Mucosa of descending colon (tissue), 3 donors: ENCODE measurements at regions not wholly inside any gene's neighbourhood (a gene's known extent, or its start where the extent isn't known, plus 50 kb on each side); places are given as distances from the start of the nearest gene placed in this dataset.

Source experiments
- ATAC-seq: fragments of 200-7000 bp; cut with Tn5 transposase; one replicate; pipeline ENCODE4 v1.9.1; 2020; ENCODE audit warnings: mild to moderate bottlenecking, moderate library complexity
- DNase-seq, 3 donors: peaks; one replicate each; pipeline ENCODE4 v3.0.0-alpha.2; 2020
- H3K36me3 ChIP-seq: fragments of 200-600 bp; one replicate; pipeline ENCODE4 v1.8.0; 2021; ENCODE audit warnings: low read depth, mild to moderate bottlenecking
- H3K4me1 ChIP-seq: fragments of 200-600 bp; one replicate; pipeline ENCODE4 v1.8.0; 2021; ENCODE audit warnings: low read depth, mild to moderate bottlenecking
- H3K4me3 ChIP-seq: fragments of 200-600 bp; one replicate; pipeline ENCODE4 v1.8.0; 2021; ENCODE audit warnings: mild to moderate bottlenecking
- H3K9me3 ChIP-seq: fragments of 200-600 bp; one replicate; pipeline ENCODE4 v1.8.0; 2021; ENCODE audit warnings: mild to moderate bottlenecking
- intact Hi-C, 2 donors: fragments of 100-400 bp; cut with DNase I in 1 of 2; cut with micrococcal nuclease in 1 of 2; formaldehyde crosslinking; loops; one replicate each; pipeline versions ENCODE4 v1.11.0 to v1.11.1; 2022; cut with DNase I, micrococcal nuclease
- TF ChIP-seq, protein P1 (sequence below): fragments of 200-600 bp; IDR thresholded peaks from one replicate; pipeline ENCODE4 v1.8.0; 2022; ENCODE audit warnings: antibody characterized with exemption, mild to moderate bottlenecking
- donor health status: DM: no; HTN: no; CAD: no; lungs with moderate emphysema.
- donor health status: DM: no; HTN: no; CAD: no.
- donor health status: DM: no; HTN: yes; CAD: no.

DNA sequence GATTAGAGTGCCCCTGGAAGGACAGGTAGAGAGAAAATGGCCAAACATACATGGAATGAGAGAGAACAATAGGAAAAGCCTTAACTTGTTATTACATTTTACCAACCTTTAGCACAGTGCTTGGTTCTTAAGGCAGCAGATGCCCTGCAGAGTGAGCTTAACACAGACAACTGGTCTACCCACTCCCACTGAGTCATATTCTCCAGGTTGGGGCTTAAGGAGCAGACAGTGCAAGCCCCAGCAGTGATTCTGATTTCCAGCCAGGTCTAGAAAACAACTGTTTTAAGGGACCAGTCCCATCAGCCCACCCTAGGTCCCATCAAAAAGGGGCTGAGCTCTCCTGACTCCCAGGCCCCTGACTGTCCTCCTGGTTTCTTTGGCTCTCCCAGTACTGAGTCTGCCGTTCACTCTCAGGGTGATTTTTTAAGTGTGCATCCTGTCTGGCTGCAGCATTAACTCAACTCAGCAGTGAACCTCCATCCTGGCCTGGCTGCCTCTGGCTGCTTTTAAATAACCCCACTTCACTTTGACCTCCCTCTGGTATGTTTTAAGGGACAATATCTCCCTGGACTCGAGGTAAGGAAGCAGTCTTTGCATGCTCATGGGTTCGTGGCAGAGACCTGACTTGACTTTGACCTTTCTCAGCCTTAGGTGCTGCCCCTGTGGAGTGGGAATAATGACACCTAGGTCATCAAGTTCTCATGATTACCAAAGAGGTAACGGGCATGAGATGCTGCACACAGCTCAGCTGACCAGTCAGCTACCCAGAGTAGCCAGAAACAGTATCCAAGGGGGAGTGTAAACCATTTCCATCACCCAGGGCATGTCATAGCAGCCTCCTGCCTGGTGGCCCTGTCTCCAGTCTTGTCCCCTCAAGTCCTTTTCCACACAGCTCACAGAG lies 210.7 kb upstream of the PWP1 start:
- no peak for ATAC-seq
- intact Hi-C loops, result no loop called here

DNA sequence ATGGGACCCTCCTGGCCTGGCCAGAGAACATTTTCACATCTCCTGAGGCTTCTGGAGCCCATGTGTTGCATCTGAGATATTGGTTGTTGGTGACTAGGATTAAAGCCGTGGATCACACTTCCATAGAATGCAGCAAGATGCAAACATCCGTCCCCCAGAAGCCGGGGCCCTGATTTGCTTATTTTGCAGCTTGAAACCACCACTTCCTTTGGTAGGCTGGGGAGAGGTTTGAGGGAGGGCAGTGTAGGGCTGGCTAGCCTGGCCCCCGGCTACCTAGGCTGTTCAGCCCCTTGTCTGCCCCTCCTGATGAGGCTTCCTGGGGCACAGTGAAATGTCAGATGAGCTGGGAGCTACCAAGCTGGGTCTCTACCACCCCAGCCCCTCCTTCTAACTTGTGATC lies 209.7 kb upstream of the PWP1 start:
- Histone ChIP-seq H3K4me1 (no peaks in the 10 kb centered on the region), H3K4me3 (no peak overlapping the region), H3K9me3 (no peaks in the 10 kb centered on the region), H3K36me3 (no peaks in the 10 kb centered on the region)
- TF ChIP-seq, protein P1, sequence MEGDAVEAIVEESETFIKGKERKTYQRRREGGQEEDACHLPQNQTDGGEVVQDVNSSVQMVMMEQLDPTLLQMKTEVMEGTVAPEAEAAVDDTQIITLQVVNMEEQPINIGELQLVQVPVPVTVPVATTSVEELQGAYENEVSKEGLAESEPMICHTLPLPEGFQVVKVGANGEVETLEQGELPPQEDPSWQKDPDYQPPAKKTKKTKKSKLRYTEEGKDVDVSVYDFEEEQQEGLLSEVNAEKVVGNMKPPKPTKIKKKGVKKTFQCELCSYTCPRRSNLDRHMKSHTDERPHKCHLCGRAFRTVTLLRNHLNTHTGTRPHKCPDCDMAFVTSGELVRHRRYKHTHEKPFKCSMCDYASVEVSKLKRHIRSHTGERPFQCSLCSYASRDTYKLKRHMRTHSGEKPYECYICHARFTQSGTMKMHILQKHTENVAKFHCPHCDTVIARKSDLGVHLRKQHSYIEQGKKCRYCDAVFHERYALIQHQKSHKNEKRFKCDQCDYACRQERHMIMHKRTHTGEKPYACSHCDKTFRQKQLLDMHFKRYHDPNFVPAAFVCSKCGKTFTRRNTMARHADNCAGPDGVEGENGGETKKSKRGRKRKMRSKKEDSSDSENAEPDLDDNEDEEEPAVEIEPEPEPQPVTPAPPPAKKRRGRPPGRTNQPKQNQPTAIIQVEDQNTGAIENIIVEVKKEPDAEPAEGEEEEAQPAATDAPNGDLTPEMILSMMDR, result no peak
- DNase-seq (no peak), ATAC-seq (no peak)
- intact Hi-C loops, result no loop called here

More for the DNA sequence above, 210.7 kb upstream of the PWP1 start:
- Histone ChIP-seq H3K4me1 (no peaks in the 10 kb centered on the region), H3K9me3 (no peaks in the 10 kb centered on the region), H3K4me3 (no peak overlapping the region), H3K36me3 (no peaks in the 10 kb centered on the region)
- TF ChIP-seq, protein P1, result no peak
- no peak for DNase-seq

DNA sequence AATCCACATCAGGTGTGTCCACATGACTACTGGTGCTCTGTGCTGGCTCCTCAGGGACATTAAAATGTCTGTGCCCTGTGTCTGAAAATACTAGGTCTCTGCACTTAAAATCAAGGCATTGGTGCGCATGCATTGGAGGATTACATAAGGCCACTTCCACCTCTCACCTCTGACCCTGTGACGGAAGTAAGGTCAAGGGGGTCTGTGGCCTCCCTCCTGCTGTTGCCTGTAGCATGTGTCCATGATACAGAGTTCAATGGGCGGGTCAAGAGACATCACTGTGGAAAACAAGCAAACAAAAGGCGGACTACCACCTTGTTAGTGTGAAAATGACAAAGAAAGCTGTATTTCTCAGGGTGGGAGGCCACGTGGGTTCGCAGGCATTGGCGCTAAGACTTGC lies 208.6 kb upstream of the PWP1 start:
- ATAC-seq (no peak), DNase-seq (no peak)
- Histone ChIP-seq H3K4me1 (no peaks in the 10 kb centered on the region), H3K36me3 (no peaks in the 10 kb centered on the region), H3K9me3 (no peaks in the 10 kb centered on the region), H3K4me3 (no peak overlapping the region)
- TF ChIP-seq, protein P1, result no peak
- intact Hi-C loops, result no loop called here

DNA sequence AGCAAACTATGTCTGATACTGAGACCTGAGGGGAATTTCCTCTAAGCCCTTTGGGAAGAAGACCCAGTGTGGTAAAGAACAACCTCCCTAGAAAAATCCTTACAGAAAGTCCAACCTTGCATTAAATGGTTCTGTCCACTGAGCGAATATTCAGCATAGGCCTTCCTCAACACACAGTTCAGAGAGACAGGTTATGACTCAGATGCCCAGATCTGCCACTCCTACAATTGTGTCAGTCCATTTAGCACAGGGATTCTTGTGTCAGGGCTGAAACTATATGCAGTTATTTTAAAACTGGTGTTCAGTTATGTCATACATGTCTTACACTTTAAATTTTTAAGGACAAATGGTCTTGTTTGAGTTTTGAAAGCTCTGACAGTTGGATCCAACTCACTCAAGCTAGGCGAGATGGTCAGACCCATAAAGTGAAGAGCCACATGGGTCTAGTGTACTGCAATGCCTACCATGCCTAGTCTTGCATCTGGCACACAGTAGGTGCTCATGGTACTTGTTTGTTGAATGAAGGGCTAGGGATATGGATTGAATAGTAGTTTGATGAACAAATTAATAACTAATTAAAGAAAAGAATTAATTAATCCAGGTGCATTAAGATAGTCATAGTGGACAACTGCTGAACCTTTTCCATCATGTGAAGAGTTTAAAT lies 207.5 kb upstream of the PWP1 start:
- H3K4me3 ChIP-seq, result no peak overlapping the region
- no peaks in the 10 kb centered on the region for H3K4me1 ChIP-seq
- no peak for DNase-seq
- no peaks in the 10 kb centered on the region for H3K9me3 ChIP-seq
- ATAC-seq, result no peak
- TF ChIP-seq, protein P1, result no peak
- intact Hi-C loops, result no loop called here
- no peaks in the 10 kb centered on the region for H3K36me3 ChIP-seq

DNA sequence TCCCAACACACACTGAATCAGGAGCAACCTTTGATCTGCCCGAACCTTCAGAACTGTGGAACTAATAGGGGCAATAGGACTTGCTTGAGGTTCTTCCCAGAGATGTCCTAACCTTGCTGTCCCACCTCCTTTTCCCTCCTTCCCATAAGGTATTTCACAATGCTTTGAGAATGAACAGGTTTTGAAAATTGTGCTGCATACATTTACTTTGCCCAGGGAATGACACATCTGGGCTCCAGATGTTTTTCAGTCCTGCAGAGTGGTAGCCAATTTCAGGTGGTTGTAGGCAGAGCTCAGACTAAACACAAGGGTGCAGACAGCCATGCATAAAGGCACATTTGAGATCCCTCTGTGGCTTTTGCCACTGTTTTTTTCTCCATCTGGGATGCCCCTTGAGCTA lies 206.7 kb upstream of the PWP1 start:
- no peak overlapping the region for H3K4me3 ChIP-seq
- no peaks in the 10 kb centered on the region for H3K9me3 ChIP-seq
- no peaks in the 10 kb centered on the region for H3K36me3 ChIP-seq
- no peak for ATAC-seq
- TF ChIP-seq, protein P1, result no peak
- intact Hi-C loops, result no loop called here
- no peaks in the 10 kb centered on the region for H3K4me1 ChIP-seq
- DNase-seq, result no peak
